GM18519 (cell line): ENCODE measurements at regions not wholly inside any gene's neighbourhood (a gene's known extent, or its start where the extent isn't known, plus 50 kb on each side); places are given as distances from the start of the nearest gene placed in this dataset.

Experiments used
- ATAC-seq: cut with Tn5 transposase; IDR thresholded peaks from one replicate; pipeline ENCODE4 v1.9.1; 2021; ENCODE audit warnings: mild to moderate bottlenecking, moderate library complexity; ENCODE audit not compliant: unreplicated experiment, low FRiP score

DNA sequence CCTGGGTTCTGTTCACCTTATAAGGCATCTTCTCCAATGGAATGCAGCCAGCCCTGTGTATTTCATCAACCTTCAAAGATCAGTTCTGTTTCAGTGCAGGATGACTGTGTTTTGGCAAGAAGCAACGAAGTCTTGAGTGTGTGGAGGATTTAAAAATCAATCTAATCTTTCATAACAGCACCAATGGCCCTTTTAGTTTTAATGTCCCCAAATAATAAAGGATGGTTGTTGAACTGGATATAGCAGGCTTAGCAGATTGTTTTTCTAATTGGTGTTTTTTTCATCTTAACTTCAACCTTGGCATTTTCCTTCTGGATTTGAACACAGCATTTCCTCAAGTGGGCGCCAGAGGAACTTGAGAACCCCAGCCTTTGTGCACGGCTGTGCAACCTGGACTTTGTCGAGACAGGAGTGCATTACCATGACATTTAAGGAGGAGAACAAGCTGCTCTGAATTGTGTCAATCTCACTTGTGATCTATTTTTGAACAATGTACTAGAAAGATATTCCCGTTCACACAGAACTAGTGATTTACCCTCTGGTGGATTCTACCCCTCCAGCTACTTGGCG lies 313.3 kb upstream of the AKR1E2 start:
- no peak for ATAC-seq

DNA sequence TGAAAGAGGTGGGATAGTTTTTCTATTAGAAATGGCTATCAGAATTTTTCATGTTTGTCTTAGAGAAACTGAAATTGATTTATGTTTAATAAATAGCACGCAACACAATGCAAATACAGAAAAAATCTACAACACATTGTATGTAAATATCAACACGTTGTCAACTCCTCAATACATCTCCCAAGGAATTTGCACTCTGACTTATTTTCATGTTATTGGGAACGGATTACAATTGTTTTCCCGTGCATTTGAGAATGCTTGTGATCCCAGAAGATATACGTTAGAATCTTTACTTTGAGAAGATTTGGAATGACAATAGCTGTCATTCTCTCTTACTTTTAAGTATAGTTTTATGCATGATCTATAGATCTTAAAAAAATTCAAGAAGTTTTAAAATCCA lies 313.8 kb upstream of the AKR1E2 start:
- ATAC-seq = no peak

DNA sequence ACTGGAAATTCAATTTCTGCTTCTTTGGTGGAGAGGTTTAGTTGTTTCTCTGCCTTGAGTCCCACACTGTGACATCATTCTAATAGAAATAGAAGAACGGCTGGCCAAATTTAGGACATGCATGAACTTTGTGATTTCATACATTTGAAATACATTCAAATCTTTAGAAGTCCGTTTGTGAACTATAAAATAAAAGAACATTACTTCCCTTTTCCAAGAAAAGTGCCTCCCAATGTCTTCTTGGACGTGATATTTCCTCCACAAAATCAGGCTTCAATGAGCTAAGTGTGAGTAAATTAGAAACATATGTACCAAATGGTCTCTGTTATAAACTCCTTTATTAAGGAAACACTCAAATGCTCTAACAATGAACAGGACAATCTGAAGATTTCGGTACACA lies 314.5 kb upstream of the AKR1E2 start:
- ATAC-seq = no peak

DNA sequence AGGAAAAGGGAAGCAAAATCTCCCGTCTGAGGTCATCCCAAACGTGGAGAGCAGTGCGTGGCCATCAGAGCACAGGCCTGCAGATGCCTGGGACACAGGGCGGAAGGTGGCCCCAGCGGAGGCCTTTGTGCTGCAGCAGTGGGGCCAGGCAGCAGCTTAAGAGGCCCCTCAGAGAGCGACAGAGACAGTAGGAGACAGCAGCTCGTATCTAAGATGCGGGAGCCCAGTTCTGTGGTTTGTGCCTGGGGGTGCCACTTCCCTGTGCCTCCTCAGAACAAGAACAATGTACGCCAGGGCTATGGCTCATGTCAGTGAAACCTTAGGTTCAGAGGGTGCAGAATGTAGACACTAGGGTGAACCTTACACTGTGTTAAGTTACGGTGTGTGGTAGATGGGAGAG lies 316.6 kb upstream of the AKR1E2 start:
- ATAC-seq = no peak

DNA sequence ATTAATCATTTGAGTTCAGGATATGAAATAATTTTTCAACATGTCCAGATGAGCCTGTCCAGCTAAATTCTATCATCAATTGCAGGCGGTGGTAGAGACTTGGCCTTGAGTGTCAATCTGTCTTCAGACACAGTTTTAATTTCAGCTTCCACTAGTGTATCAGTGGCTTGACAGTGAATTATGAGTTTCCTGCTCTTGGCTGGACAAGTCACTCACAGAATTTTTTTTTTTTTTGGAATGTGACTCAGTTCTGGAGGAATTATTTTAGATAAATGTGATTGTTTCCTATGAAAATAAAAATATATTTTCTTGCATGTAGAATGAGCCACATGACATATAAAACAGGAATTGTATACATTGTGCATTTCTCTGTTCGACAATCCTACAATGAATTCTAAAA lies 319.9 kb upstream of the AKR1E2 start:
- ATAC-seq = no peak

DNA sequence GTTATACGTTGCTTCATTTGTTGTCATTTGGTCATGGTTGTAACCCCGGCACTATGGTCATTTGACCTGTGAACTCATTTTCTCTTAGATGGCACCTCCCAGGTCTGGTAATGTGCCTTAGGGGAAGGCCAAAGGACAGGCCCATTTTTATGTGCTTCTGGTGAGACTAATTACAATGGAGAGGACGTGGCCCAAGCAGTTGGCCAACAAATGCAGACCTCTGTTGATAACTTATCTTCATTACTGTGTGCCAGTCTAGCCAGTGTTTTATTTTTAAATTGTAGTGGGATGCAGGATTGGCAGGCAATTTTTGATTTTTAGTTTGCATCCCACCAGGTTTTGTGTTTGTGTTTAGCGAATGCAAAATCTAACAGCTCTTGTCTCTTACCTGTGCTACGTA lies 321.5 kb upstream of the AKR1E2 start:
- ATAC-seq = no peak

DNA sequence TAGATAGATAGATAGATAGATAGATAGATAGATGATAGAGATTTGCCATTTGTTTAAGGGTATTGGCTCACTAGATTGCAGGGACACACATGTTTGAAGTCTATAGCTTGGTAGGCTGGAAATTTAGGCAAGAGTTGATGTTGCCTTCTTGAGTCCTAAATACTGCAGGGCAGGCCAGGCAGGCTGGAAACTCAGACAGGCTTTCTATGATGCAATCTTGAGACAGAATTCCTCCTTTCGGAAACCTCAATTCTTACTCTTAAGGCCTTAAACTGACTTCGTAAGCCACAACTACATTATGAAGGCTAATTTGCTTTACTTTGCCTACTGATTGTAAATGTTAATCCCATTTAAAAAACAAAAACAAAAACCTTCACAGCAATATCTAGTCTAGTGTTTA lies 322.9 kb upstream of the AKR1E2 start:
- ATAC-seq = no peak

DNA sequence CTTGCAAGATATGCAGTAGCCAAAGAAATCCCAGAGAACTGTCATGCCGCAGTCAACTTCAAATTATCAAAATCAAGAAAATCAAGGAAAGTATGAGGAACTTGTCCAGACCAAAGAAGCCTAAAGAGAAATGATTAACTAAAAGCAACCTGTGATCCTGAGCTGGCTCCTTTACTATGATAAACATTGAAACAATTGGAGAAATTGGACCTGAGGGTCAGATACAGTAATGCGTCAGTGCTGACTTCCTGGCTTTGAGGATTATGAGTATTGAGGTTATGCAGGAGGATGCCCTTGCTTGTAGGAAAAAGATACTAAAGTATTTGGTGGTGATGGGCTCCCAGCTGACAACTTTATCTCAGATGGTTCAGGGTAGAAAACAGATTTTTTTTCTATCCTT lies 324.7 kb upstream of the AKR1E2 start:
- ATAC-seq = no peak

DNA sequence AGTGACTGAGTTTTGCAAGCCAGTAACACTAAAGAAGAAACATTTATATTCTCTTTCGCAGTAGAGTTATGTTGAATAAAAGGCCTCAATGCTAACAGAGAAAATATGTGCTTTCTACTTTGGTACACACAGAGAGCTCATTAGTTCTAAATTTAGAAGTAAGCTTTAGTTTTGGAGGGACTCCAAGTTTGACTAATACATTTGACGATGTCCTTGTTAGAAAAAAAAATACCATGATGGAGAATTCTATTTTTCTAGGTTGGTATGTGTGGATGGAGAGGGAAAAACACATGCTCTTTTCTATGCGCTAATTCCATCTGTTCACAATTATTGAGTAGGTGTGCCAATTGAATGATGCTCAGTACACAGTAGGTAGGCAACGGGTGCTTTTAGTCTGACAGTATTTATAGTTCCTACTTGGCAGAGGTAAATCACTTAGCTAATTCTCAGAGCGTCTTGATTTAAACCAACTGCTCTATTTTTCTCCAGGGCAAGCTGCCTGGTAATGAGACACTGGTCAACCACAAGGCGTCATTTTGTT lies 327.2 kb upstream of the AKR1E2 start:
- no peak for ATAC-seq

DNA sequence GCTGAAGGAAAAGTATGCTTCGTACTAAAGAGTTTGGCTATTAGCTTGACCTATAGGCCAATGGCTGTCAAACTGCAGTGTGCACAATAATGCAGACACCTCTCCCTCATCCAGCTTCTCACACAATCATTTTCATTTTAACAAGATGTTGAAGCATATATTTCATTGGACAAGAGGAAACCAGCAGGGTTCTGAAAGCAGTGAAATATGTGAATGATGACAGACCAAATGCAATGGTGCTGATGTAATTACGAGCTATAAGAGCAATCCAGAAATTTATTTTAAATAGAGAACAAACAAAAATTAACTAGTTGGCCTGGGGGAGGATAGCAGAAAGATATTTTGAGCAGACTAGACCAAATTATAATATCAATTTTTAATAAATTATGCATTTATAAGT lies 331.5 kb upstream of the AKR1E2 start:
- no peak for ATAC-seq

DNA sequence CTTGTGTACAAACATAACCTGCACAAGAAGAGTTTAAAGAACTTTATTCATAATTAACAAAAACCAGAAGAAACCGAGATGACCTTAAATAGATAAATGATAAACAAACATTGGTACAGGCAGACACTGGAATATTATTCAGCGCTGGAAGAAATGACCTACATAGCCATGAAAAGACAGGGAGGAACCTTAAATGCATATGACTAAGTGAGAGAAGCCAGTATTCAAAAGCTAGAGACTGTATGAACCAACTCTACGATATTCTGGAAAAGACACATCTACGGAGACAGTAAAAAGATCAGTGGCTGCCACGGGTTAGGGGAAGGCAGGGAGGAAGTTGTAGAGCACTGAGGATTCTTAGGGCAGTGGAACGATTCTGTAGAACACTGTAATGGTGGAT lies 333.8 kb upstream of the AKR1E2 start:
- no peak for ATAC-seq

DNA sequence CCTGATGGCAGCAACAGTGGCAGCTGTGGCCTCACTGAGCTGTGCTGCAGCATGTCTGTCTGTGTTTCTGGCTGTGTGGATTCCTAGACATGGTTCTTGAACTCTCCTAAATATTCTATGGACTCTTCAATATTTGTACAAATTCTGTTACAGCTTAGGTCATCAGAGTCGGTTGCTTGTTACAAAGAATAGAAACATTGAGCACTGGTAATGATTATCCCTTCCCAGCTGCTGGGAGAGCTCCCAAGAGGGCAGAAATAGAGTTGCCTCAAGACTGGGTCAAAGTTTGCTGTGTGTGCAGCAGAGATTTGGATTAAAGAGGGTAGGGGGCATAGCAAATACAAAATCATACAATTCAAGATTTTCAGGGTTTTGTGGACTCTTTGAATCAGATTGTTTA lies 337.1 kb upstream of the AKR1E2 start:
- ATAC-seq = no peak

DNA sequence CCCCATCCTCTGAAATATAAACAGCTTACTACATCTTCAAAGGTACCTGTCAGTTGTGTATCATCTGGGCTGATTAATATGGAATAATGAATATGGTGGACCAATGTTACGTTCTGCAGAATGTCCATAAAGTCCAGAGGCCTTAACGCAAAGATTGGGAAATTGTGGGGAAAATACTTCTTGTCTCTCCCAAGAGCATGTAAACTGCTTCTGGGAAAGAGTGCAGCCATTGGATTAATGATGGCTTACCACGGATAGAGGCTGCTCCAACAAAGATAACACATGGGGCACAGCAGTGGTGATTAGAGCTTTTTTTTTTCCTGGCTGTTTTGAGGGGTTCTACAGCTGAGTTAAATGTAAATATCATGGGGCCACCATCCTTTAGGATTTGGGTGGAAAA lies 340.4 kb upstream of the AKR1E2 start:
- ATAC-seq = no peak

DNA sequence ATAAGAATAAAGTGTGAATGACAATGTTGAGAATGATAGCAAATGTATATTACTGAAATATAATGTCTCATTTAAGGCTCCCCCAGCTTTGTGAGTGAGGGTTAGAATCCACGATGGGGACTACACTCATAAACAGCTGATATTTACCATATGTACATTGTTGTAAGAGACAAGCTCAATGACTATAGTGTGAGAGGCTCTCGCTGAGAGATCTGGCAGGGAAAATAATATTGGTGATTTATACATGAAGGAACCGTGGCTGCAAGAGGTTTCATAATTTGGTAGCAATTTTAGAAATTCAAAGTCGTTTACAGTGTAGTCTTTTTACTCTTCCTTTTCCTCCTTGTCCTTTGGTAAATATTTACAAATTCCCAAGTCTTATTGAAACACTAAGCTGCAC lies 342.2 kb upstream of the AKR1E2 start:
- no peak for ATAC-seq

DNA sequence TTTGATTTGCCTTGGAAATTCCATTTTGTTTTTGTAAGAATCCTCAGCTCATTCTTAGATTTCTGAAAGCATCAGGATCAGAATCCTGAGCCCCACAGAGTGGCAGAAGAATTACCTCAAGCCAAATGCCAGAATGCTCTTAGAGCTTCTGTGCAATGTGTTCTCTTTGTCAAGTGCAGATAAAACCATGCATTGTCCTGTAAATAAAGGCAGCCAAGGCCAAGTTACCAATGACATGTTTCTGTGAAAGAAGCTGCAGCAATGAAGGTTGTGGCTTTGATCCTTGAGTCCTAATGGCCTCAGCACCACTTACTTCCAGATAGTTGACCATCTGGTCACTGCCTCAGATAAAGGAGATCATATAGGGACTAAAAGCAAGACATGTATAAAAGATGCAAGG lies 343.3 kb upstream of the AKR1E2 start:
- no peak for ATAC-seq

DNA sequence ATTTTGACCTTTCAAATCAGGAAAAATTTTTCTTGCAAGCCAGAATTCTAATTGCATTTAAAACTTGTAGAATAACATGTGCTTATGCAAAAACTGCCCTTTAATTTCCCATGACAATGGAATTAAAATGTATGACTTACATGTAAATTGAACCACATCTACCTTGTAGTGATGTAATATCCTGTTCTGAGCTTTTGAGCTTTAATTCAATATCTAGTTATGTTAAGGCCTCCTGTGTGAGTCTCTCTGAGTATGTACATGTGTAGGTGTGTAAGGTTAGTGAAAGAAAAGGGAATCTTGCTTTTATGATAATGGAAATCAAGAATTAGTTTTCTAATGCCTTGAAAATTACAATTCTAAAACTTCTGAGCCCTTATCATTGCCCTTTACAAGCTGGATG lies 344.8 kb upstream of the AKR1E2 start:
- ATAC-seq = no peak

DNA sequence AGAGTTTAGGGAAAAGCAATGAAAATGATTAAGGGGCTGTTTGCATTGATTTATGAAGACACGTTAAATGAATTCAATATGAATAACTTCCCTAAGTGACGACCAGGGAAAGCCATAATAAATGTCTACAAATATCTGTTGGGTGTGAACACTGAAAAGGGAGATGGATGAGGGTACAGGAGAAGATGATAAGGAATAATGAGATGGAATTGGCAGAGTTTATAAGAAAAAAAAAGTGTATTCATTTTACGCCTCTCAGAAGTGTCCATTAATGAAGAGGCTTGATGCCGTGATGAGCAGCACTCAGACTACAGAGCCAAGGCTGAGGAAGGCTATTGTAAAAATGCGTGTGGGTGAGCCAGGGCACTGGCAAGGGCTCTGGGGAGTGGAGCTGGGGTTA lies 346.7 kb upstream of the AKR1E2 start:
- ATAC-seq = no peak

DNA sequence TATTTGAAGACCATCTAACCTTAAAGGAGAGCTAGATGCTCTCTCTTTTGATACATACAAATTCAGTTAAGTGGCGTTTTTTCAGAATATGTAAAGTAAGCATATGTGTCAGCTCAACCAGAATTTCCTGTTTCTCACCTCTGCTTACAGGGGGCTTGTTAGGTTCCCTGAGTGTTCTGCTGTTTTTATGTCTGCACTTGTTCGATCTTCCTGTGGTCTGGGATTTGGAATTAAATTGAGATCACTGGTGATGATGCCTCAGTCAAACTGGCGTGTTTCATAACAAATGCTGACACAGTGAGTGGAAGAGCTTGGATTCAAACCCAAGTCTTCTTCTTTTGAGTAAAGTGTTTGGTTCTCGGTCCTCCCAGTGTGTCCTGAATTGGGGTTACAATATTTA lies 348.3 kb upstream of the AKR1E2 start:
- ATAC-seq = no peak

DNA sequence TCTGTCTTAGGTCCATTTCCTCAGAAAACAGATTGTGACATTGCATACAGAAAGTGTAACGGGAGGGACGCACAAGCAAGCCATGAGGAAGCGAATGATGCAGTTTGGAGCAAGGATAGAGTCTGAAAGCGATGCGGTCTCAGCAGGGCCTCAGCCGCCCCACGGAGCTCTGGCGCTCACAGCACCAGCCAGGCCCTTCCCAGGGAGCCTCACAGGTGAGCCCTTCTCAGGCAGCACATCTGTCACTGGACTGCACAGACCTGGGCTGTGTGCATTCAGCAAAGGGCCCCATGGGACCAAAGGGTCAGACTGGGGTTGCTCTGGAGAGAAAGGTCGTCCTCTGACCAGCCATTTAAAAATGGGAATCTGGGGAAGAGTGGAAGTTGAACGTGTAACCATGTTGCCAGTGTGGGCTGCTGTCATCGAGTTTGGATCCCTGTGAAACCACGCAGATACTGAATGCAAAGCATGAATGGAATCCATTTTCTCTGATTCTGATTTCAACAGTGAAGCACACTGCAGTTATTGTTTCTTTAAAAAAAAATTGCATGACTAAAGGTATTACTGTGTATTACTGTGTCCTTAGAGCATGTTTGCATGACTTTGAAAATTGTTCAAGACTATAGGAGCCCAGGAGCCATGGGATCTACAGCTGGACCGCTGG lies 350.0 kb upstream of the AKR1E2 start:
- ATAC-seq = no peak

DNA sequence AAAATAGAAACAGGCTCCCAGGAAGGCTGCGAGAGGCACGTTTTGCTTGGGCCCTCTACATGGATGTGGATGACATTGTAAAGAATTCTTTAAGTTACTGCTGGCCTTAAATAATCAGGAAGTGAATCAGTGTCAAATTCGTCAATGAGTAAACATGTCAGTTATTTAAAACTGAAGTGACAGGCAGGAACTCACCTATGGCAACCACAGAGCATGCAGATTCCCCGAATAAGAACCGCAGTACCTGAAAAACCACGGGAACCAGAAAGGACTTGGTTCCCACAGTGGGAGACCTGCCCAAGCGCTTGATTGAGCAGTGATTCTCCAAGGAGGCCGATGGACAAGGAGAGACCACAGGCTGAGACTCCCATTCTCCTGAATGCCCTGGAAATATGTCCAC lies 351.2 kb upstream of the AKR1E2 start:
- no peak for ATAC-seq

DNA sequence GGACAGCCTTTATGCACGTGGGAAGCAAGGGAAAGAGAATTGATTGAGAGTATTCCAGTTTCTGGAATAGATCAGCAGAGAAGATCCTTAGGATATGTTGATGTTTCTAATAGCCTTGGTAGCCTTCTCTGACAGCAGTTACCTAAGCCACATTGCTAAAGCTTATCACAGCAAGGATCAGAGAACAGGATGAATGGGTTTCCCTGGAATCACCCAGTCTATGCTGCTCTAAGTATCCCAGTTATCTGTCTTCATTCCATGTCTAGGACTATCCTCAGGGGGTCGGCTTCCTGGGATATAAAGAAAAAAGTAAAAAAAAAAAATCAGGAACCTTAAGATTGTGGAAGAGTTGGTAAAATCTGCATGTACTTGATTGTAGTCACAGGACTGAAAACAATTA lies 352.0 kb upstream of the AKR1E2 start:
- ATAC-seq = no peak

DNA sequence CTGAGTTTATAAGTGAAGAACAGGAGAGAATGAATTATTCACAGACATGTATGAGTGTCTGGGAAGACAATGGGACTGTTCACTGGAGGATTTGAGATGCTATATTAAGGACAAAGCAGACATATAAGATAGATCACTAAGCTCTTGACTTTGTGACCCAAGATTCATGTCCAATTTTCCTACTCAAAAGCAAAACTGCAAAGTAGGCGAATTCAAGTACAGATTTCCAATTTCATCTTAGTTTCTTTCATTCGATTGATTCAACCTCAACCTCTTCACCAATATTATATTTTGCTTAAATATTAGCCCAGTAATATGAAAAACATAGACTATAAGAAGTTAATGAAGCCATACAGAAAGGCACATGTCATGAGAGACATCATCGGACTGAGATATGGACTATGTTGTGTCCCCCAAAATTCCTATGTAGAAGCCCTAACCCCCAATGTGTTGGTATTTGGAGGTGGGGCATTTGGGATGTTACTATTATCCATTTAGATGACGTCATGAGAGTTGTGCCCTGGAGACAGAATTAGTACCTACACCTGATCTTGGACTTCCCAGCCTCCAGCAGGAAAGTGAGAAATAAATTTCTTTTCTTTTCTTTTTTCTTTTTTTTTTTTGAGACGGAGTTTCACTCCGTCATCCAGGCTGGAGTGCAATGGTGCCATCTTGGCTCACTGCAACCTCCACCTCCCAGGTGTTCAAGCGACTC lies 353.7 kb upstream of the AKR1E2 start:
- no peak for ATAC-seq
